Stomach (tissue), 4 donors: ENCODE measurements at regions not wholly inside any gene's neighbourhood (a gene's known extent, or its start where the extent isn't known, plus 50 kb on each side); places are given as distances from the start of the nearest gene placed in this dataset.

Experiments used
- POLR2A ChIP-seq, 4 donors: fragments of 450-650 bp; IDR thresholded peaks; one replicate each; pipeline ENCODE4 v1.6.1; 2016; ENCODE audit warnings: antibody characterized with exemption in 4 of 4, control low read depth in 2 of 4, mild to moderate bottlenecking in 1 of 4, moderate library complexity in 1 of 4
- POLR2AphosphoS5 ChIP-seq, 3 donors: sonication (generic); formaldehyde crosslinking; IDR thresholded peaks; one replicate each; pipeline ENCODE4 v1.6.1; 2016; ENCODE audit warnings: antibody characterized with exemption in 3 of 3
- TF ChIP-seq, protein P1 (sequence below), 7 experiments: fragments of 450-650 bp in 4 of 7; fragments of 200-600 bp in 3 of 7; sonication (generic) in 3 of 7; IDR thresholded peaks; one replicate each; pipeline ENCODE4 v1.5.1; 2016 to 2019; ENCODE audit warnings: antibody characterized with exemption in 7 of 7, control low read depth in 2 of 7, mild to moderate bottlenecking in 1 of 7

DNA sequence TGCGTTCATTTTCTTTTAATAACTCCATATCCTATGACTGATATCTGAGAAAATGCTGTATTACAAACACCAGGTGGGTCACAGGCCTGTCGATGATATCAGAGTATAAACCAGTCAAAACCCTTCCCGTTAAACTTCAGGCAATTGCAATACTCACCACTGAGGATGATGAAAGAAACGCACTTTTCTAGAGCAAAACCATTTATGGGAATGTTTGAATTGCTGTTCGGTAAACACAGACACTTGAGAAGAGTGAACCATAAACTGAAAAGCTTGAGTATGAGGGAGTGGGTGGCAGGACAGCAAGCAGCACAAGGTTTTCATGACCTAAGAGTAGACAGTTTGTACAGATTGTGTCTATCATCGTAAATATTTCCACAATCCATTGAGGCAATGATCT lies 139.8 kb upstream of the CEP126 start:
- TF ChIP-seq, protein P1, sequence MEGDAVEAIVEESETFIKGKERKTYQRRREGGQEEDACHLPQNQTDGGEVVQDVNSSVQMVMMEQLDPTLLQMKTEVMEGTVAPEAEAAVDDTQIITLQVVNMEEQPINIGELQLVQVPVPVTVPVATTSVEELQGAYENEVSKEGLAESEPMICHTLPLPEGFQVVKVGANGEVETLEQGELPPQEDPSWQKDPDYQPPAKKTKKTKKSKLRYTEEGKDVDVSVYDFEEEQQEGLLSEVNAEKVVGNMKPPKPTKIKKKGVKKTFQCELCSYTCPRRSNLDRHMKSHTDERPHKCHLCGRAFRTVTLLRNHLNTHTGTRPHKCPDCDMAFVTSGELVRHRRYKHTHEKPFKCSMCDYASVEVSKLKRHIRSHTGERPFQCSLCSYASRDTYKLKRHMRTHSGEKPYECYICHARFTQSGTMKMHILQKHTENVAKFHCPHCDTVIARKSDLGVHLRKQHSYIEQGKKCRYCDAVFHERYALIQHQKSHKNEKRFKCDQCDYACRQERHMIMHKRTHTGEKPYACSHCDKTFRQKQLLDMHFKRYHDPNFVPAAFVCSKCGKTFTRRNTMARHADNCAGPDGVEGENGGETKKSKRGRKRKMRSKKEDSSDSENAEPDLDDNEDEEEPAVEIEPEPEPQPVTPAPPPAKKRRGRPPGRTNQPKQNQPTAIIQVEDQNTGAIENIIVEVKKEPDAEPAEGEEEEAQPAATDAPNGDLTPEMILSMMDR (IDR thresholded peaks at IDR 0.05), result no peak
- TF ChIP-seq POLR2AphosphoS5 (IDR thresholded peaks at IDR 0.05) (no peak), POLR2A (IDR thresholded peaks at IDR 0.05) (no peak)
